HG02943 (cell line): ENCODE measurements at regions not wholly inside any gene's neighbourhood (a gene's known extent, or its start where the extent isn't known, plus 50 kb on each side); places are given as distances from the start of the nearest gene placed in this dataset.

Experiments
- ATAC-seq: cut with Tn5 transposase; IDR thresholded peaks from one replicate; pipeline ENCODE4 v1.9.1; 2021; ENCODE audit warnings: mild to moderate bottlenecking, low read depth, moderate library complexity; ENCODE audit not compliant: unreplicated experiment

DNA sequence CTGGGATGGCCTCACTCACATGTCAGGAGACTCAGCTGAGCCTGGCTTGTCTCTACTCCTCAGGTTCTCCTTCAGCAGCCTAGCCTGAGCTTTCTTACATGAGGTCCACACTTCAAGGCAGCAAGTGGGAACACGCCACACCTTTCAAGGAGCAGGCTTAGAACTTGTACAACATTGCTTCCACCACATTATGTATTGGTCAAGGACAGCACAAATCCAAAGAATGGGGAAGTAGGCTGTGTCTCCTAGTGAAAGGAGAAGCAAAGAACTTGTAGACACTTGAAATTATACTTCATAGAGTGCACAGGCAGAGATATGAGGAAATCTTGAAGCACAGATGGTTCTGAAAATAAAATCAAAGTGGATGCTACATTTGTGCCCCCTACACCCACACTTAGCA lies 120.9 kb upstream of the NOCT start:
- no peak for ATAC-seq

DNA sequence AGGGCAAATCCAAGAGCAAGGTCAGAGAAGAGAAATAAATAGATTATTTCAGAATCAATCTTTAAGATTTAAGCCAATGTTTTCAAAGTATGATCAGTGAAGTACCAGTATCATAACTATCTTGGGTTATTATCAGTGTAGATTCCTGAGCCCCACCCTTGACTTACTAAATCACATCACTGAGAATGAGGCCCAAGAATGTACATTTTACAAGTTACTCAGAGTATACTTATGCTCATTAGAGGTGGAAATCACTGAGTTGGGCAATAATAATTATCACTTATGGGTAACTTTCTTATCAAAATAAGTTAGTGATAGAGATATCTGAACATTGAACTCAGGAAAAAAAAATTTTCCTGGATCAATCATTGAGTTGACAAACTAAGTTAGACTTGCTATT lies 121.6 kb upstream of the NOCT start:
- ATAC-seq: no peak

DNA sequence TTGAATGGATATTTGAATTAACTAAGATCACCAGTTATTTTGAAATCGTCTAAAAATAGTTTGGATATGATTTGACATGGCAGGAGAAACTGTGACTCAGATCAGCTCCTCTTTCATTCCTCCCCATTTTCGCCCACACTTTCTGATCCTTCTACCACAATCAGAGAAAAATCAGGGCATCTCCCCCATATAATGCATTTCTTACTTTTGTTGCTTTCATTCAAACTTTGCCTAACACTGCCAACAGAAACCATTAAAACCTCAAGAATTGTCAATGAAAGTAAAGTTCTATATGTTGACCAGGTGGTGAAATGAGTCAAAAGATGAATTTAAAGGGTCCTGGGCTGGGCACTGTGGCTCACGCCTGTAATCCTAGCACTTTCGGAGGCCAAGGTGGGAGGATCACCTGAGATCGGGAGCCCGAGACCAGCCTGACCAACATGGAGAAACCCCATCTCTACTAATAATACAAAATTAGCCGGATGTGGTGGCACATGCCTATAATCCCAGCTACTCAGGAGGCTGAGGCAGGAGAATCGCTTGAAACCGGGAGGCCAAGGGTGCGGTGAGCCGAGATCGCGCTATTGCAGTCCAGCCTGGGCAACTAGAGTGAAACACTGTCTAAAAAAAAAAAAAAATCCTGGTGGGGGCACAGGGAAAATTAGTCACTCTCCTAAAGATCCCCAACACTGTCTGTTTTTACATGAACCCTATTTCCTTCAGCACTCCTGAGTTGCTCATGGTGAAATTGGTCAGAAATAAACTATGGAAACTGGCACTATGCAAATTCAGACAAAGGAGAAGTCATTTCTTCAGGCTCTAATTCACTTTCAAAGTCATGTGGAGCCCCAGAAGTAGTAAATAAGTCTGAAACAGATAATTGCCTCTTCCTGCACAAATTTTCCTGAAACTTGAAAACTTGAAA lies 122.8 kb upstream of the NOCT start:
- ATAC-seq: no peak

DNA sequence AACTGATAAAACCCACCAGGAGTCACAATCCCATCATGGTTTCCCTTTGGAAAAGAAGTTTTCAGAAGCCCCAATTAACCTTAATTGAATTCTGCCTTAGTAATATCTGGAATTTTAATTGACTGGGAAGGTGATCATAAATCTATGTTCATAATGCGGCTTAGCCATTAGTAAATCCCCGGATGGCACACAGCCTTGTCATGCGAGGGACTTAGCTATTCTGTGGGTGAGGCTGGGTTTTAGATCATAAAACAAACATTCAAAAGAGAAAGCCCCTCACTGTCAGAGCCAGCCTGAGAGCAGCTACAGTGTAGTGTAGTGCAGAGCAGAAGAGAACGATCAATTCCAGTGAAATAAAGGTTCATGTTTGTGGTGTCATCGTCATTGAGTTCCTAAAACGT lies 124.0 kb upstream of the NOCT start:
- no peak for ATAC-seq

DNA sequence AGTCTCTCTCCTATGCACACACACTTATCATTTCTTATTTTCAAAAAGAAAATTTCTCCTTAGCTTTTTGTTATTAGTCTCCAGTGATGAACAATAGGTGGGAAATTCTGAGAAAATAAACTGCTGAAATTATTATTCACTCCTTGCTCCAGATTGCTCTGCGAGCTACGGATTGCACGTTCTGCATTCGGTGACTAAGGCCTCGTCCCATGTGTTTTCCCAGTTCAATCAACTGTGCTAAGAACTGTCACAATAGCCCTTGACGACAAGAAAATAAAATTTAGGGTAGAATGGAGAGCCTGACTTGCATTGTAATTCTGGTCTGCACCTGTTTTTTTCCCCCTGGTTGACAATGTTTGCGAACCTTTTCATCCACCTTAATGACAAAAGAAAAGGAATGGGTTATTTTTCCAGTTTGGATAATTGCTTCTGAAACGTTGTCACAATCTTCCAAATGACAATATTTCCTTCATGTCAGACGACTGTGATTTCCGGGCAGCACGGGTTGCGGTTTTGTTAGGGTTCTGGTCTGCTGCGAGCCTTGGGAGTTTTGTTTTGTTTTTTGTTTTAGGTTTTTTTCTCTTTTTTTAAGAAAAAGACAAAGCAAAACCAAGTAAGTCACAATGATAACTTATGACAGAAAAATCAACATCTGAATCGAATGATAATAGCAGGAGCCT lies 124.5 kb upstream of the NOCT start:
- no peak for ATAC-seq

DNA sequence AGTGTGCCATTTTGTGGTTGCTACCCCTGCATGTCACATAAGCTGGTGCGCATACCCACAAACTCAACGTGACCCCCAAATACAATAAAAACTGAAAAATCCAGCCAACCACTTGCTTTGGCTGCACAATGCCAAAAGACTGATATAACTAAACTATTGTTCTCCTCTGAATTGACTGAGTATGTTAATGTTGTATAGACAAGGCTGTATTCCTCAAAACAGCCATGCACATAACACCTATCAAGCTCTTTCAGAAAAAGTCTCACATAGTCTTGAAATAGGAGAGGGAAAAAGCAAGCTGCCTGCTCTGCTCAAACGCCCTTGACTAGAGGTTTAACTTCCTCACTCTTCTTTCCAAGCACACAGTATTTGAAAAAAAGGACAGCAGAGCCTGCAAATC lies 126.4 kb upstream of the NOCT start:
- no peak for ATAC-seq

DNA sequence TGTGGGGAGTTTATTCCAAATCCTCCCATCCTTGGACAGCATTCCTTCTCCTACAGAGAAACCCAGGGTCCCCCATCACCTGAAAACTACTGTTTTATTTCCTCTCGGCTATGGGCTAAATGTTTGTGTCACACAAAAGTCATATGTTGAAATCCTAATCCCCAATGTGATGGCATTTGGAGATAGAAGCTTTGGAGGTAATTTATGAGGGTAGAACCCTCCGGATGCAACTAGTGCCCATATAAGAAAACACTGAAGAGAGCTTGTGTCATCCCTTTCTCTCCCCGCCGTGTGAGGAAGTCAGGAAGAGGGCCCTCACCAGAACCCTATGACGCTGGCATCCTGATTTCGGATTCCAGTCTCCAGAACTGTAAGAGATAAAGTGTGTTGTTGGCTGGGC lies 127.8 kb upstream of the NOCT start:
- ATAC-seq: no peak

DNA sequence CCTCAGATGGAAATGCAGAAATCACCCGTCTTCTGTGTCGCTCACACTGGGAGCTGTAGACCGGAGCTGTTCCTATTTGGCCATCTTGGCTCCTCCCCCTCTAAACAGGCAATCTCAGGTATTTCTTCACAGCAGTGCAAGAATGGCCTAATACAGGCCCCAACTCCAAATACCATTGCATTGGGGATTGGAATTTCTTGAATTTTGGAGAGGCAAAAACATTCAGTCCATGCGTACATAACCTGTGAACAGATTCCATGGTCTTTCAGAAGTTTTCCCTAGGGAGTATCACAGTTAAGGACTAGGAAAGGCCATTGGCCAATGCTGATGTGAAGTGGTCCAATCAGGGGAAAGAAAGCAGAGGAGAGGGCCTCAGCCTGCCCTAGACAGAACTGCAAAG lies 128.2 kb upstream of the NOCT start:
- no peak for ATAC-seq

DNA sequence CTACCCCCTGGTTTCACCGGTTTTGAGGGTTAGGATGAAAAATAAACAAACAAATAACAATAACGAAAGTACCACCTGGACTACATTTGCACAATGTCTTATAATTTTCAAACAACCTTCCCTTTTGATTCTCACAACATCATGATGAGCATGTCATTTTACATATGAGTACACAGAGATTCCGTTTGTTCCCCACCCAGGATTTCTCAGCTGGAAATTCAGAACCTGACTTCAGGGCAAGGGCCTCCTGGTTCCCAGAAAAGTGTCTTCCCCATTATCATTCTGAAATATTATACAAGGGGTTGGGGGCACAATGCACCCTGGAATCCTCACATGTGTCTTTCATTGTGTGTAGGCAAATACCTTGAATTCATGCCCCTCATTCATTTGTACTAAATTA lies 135.8 kb upstream of the NOCT start:
- no peak for ATAC-seq

DNA sequence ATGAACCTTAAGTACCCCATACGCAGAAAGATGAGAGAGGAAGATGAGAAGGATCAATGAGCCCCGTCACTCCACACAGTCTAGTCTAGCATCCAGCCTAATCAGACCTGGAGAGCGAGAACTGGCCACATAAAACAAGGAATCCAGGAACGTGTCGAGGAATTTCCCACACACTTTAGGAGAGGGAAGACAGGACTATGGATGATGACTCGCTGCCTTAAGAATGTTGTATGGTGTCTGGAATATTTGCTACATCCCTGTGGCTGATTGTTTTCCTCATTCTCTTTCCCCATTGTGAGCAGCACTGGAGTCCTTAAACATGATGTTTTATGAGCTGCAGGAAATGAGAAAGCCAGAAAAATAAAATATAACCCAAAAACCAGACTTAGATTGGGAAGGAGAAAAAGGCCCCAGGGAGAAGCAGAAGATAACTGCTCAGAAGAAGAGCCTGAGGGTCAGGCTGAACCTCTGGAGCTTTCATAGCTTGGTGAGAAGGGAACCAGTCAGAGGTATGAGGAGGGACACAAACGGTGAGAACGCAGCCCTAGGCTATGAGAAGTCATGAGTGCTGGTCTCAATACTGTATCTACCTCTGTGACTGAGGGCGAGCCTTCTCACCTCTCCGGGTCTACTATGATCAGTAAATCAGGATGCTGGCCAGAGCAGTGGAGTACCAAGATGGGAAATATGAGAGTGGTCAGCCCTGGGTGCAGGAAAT lies 139.5 kb upstream of the NOCT start:
- no peak for ATAC-seq

DNA sequence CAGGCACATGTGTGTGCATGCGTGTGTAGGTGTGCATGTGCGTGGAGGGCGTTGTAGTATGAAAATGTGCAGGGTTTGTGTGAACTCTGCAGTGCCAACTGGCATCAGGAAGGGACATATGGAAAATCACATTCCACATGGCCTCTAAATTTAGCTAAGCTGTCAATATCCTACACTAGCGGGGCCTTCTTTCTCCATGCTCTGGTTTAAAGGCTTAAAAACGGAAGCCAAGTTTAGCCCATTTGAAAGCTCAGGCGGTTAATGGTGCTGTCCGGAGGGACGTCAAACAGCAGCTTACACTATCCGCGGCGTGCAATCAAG lies 144.1 kb upstream of the NOCT start:
- ATAC-seq: no peak

DNA sequence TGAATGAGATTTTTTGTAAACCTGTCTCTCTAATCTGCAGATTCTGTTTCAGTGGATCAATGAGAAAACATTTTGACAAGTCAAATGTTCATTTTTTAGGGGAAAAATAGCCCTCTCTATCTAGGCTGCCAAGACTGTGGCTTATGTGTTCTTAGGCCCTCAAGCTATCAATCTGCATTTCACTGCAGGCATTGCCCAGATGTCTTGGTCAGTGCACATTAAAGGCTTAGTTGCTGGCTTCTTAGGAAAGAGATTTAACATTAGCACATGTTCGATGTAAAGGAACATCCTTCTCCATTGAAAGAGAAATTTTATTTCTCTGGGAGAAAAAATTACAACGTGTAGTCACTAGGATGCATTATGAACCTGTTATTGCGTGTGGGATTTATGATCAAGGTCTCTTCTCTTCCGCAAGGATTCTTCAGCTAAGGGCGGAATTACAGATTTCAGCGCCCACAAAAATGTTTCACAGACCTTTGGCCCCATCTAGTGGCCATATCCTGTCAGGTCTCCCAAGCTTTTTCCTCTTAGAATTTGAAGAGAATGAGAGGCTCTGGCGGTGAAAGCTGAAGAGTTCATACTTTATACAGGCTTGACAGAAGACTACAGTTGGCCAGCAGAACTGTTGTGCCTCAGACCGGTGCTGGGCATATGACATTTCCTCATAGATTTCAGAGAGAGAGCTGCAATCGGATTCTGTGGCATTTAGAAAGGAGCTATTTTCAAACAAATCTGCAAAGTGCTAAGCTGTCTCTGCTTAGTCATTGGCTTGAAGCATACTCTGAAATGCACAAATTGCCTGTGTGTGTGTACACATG lies 144.6 kb upstream of the NOCT start:
- ATAC-seq: peak; percentile 77

DNA sequence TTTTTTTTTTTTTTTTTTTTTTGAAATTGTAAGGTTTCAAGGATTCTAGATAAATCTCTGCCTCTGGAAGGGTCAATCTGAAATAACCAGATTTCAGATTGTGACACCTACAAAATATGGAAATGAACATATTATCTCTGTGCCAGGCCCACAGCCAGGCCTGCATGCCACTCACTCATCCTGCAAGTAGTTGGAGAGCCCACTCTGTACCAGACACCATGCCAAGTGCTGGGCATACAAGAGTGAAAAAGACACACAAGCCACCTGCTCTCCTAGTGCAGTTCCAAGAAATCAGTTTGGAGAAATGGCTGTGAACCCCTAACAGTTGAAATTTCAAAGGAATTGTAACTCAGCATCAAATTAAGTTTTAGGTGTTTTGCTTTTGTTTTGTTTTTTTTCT lies 145.9 kb upstream of the NOCT start:
- ATAC-seq: no peak

DNA sequence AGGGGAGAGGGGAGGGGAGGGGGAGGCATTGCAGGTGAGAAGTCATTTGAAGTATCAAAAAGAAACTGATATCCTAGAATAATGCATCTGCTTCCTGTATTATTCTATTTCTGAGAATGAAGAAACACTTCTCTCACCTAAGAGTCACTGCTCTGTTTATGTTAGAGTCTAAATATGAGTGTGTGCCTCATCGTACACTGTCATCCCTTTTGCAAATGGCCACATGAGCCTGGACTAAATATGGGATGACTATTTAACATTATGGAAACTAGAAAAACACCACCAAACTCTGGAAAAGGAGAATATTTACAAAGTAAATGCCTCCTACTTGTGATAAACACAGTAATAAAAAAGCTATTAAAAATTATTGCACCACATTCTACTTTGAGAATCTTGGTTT lies 146.4 kb upstream of the NOCT start:
- no peak for ATAC-seq

DNA sequence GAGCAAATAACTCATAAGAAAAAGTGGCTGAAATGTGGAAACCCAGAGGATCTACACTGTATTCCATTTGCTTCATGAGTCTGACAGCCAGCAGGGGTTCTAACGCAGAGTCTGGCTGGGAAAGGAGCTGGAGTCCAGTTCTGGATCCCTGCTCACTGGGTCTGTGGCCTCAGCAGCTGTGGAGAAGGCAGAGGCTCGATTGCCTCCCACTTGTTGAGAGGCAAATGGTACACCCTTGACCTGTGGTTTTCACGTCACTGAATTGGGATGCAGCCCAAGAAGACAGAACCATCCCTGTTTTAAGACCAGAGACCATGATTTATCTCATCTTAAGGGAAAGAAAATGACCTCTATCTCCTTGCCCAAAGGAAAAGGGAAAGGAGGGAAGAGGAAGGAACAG lies 147.0 kb upstream of the NOCT start:
- no peak for ATAC-seq

DNA sequence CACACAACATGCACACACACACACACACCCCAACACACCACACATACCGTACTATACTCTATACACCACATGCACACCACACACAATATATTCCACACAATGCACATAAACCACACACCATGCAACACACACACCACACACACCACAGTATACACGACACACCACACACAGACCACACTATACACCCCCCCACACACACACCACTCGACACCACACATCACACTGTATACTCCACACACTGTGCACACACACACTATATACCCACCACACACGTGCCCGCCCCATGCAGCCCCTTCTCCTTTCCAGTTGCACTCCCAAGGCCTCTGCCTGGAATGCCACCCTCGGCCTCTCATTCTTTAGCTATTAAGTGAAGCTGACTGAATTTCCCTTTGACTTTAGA lies 148.2 kb upstream of the NOCT start:
- no peak for ATAC-seq

DNA sequence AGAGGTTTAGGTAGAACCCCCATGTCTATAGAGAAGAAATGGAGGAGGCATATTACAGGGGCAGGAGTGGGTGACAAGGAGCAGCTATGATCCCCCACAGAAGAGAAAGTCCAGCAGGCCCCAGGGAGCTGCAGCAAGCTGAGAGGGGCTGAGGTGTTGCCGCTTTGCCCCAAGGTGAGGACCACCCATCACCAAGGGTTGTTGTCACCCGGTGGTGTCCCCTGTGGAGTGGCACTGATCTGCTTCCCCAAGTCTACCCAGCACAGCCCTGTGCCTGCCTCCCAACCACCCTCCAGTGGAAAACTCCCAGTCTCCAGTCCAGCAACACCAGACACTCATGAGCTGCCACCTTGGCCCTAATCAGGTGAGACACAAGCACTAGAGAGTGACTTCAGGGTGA lies 149.3 kb upstream of the NOCT start:
- no peak for ATAC-seq

DNA sequence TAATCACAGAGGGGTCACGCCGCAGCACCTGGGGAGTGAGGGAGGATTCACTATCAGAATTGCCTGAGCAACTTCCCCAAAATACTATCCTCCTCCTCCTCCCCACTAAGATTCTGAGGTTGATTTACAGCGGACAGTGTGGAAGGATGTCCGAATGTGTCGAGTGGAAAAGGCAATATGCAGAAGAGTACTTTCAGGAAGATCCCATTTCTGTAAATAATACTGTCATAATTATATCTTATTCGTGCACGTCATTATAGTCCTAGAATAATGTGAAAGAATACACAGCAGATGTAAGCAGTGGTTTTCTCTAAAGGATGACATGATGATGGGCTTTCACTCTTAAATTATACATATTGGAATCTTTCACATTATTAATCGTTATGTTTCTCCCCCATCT lies 149.8 kb upstream of the NOCT start:
- no peak for ATAC-seq

DNA sequence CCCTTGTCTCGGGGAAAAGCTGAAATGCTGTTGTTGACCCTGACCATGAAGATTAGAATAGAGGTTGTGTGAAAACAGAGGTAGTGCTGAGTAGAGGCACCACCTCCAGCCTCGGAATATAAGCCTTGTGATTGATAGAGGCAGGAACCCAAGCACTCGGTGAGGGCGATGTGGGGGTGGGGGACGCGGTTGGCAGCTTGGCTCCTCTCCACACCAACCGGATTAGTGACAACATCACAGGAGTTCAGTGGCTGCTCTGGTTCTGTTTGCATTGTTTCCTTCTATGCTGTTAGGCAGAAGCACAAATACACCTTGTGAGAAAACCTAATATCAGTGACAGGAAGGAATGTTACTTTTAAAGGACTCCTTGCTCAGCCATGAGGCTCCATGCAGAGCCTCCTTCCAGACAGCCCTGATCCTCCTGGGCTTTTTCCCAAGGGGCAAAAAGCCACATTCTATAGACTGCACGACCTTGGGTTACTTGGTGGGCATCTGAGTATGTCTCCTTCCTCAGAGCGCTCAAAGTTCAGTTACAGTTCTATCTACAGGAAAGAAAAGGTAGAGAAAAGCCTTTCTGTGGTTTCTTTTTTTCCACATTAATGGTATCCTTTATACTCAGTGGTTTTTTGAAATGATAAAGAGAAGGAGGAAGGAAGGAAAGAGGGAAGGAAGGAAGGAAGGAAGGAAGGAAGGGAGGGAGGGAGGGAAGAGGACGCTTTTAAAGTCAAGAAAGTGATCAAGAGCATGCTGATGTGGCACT lies 150.4 kb upstream of the NOCT start:
- no peak for ATAC-seq

DNA sequence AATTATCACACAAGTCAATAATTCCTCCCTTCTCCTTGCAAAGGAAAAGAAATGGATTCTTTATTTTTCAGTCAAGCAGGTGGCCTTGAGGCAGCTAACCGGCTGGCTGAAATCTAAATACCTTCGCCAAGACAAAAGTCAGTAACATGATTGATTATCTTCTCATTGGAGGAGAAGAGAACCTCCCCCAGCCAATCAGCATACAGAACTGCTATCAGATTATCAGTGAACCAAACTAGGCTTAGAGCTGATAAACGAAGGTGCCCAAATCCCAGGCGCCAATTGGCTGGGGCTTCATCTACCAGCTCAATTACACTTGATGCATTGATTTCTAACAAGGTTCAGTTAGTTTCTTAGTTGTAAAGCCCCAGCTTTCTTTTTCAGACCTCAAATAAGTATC lies 152.4 kb upstream of the NOCT start:
- ATAC-seq: no peak
